GM12864 (cell line): ENCODE measurements at regions not wholly inside any gene's neighbourhood (a gene's known extent, or its start where the extent isn't known, plus 50 kb on each side); places are given as distances from the start of the nearest gene placed in this dataset.
"Not testable (repeated sequence)": the region's sequence is repeated elsewhere in the genome, so short reads cannot be mapped to it uniquely, and the experiment has no call there.

Source experiments
- DNase-seq: peaks from one replicate; pipeline ENCODE4 v3.0.0-alpha.2; 2011; ENCODE audit warnings: low read depth
- H3K4me3 ChIP-seq: 2 replicates; pipeline ENCODE4 v1.5.1; 2011; ENCODE audit warnings: mild to moderate bottlenecking, low read depth, low read length, control low read depth
- CTCF ChIP-seq: IDR thresholded peaks from 2 replicates; pipeline ENCODE4 v1.5.1; 2011; ENCODE audit warnings: low read depth, mild to moderate bottlenecking, moderate library complexity, low read length, control low read depth, inconsistent platforms; ENCODE audit errors: missing control alignments

- DNase-seq = no peak
- no peak overlapping the region for H3K4me3 ChIP-seq
- TF ChIP-seq CTCF = no peak
Measured at GRCh38 chr7:110317541-110318265, 773.2 kb upstream of the LRRN3 start.

- not testable (repeated sequence) for DNase-seq, H3K4me3 ChIP-seq
Measured at GRCh38 chr7:110320285-110320684, 770.6 kb upstream of the LRRN3 start.

- no peak for DNase-seq
- no peak for TF ChIP-seq CTCF
- H3K4me3 ChIP-seq = no peak overlapping the region
Measured at GRCh38 chr7:110322796-110323195, 768.1 kb upstream of the LRRN3 start.

- no peak for TF ChIP-seq CTCF
- DNase-seq = no peak
- no peak overlapping the region for H3K4me3 ChIP-seq
Measured at GRCh38 chr7:110326966-110327365, 764.0 kb upstream of the LRRN3 start.

GRCh38 chr7:110336423-110336822, 754.5 kb upstream of the LRRN3 start:
- DNase-seq = no peak
- TF ChIP-seq CTCF = no peak
- H3K4me3 ChIP-seq = no peak overlapping the region

GRCh38 chr7:110337646-110338045, 753.3 kb upstream of the LRRN3 start:
- DNase-seq = no peak
- H3K4me3 ChIP-seq = no peak overlapping the region
- no peak for TF ChIP-seq CTCF

GRCh38 chr7:110347081-110347480, 743.8 kb upstream of the LRRN3 start:
- H3K4me3 ChIP-seq = no peak overlapping the region
- no peak for TF ChIP-seq CTCF
- no peak for DNase-seq
